ENCODE measurements at regions not wholly inside any gene's neighbourhood (a gene's known extent, or its start where the extent isn't known, plus 50 kb on each side); places are given as distances from the start of the nearest gene placed in this dataset.

DNA sequence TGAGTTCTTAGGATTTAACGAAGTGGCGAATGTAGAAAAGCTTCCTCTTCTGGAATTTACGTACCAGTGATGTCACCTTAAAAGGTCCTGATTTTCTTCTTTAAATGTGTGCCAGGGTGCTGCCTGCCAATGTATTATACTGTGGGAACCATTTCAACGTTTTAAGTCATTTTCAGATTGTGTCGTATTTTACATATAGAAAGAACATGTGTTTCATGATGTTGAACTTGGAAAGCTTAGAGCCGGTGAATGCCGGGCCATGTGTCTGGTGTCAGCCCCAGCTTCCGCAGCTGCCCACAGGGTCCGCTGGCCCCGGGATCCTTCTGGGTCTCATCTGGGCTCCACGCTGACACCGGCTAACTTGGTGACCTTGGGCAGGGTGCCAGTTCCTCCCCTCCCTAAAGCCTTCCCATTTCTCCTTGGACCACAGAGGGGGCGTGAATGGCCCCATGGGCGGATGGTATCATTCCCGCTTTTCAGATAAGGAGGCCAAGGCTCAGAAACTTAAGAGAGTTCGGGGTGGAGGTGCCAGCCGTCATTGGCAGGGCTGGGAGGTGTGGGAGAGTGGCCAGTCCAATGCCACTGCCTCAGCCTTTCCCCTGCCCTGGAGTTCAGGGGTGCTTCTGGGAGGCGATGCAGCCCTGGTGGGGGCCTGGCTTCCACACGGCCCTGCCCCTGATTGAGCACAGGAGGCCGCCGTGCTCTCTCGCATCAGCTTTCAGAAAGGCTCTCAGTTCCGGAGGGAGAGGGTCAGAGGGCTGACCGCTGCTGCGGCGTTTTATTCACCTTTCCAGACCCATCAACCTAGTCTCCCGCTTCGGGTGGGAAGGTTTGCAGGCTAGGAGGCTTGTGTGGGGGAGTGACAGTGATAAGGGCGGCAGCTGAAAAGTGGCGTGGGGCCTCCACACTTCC lies 68.8 kb upstream of the CIBAR2 start:
- no peaks in the 10 kb centered on the region for H3K36me3 ChIP-seq (ENCODE audit: insufficient read depth, low read length)
- no peak overlapping the region for H2AFZ ChIP-seq (ENCODE audit: low read depth, low read length)
- H4K20me1 ChIP-seq (ENCODE audit: insufficient read depth), result no peaks in the 10 kb centered on the region
- no peaks in the 10 kb centered on the region for H3K9me2 ChIP-seq (ENCODE audit: insufficient read depth, low read length)
- no peak overlapping the region for H3K9ac ChIP-seq (ENCODE audit: low read length)
- no peaks in the 10 kb centered on the region for H3K27me3 ChIP-seq (ENCODE audit: insufficient read depth, low read depth, low read length)
- H3K79me2 ChIP-seq (replicated peaks; ENCODE audit: insufficient read depth, low read length), result no peaks in the 10 kb centered on the region
- H3F3A ChIP-seq (ENCODE audit: insufficient read depth, low read length, poor library complexity, severe bottlenecking), result no peaks in the 10 kb centered on the region
- no peak overlapping the region for H3K4me2 ChIP-seq (ENCODE audit: low read length)
- H3K9me3 ChIP-seq (ENCODE audit: low read length), result peaks cover 9% of the 10 kb centered on the region
- TF ChIP-seq RAD21 (conservative IDR thresholded peaks at IDR 0.05) (no peak), EZH2 (IDR thresholded peaks at IDR 0.05; ENCODE audit: borderline replicate concordance, insufficient read depth, low read length, poor library complexity, severe bottlenecking) (no peak), TAF1 (IDR thresholded peaks at IDR 0.05; ENCODE audit: low read depth) (no peak), EP300 (conservative IDR thresholded peaks at IDR 0.05; ENCODE audit: poor library complexity, severe bottlenecking) (no peak), POLR2AphosphoS5 (IDR thresholded peaks at IDR 0.05) (no peak), MXI1 (conservative IDR thresholded peaks at IDR 0.05; ENCODE audit: poor library complexity, severe bottlenecking) (no peak), SMC3 (conservative IDR thresholded peaks at IDR 0.05; ENCODE audit: poor library complexity) (no peak)
- TF ChIP-seq, protein P1, sequence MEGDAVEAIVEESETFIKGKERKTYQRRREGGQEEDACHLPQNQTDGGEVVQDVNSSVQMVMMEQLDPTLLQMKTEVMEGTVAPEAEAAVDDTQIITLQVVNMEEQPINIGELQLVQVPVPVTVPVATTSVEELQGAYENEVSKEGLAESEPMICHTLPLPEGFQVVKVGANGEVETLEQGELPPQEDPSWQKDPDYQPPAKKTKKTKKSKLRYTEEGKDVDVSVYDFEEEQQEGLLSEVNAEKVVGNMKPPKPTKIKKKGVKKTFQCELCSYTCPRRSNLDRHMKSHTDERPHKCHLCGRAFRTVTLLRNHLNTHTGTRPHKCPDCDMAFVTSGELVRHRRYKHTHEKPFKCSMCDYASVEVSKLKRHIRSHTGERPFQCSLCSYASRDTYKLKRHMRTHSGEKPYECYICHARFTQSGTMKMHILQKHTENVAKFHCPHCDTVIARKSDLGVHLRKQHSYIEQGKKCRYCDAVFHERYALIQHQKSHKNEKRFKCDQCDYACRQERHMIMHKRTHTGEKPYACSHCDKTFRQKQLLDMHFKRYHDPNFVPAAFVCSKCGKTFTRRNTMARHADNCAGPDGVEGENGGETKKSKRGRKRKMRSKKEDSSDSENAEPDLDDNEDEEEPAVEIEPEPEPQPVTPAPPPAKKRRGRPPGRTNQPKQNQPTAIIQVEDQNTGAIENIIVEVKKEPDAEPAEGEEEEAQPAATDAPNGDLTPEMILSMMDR (IDR thresholded peaks at IDR 0.05; ENCODE audit: poor library complexity, severe bottlenecking), result no peak
- TF ChIP-seq, protein P2, sequence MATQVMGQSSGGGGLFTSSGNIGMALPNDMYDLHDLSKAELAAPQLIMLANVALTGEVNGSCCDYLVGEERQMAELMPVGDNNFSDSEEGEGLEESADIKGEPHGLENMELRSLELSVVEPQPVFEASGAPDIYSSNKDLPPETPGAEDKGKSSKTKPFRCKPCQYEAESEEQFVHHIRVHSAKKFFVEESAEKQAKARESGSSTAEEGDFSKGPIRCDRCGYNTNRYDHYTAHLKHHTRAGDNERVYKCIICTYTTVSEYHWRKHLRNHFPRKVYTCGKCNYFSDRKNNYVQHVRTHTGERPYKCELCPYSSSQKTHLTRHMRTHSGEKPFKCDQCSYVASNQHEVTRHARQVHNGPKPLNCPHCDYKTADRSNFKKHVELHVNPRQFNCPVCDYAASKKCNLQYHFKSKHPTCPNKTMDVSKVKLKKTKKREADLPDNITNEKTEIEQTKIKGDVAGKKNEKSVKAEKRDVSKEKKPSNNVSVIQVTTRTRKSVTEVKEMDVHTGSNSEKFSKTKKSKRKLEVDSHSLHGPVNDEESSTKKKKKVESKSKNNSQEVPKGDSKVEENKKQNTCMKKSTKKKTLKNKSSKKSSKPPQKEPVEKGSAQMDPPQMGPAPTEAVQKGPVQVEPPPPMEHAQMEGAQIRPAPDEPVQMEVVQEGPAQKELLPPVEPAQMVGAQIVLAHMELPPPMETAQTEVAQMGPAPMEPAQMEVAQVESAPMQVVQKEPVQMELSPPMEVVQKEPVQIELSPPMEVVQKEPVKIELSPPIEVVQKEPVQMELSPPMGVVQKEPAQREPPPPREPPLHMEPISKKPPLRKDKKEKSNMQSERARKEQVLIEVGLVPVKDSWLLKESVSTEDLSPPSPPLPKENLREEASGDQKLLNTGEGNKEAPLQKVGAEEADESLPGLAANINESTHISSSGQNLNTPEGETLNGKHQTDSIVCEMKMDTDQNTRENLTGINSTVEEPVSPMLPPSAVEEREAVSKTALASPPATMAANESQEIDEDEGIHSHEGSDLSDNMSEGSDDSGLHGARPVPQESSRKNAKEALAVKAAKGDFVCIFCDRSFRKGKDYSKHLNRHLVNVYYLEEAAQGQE (IDR thresholded peaks at IDR 0.05; ENCODE audit: borderline replicate concordance), result no peak
- H3K27ac ChIP-seq (ENCODE audit: low read length), result no peak overlapping the region
- no peak overlapping the region for H3K4me3 ChIP-seq (ENCODE audit: low read length)

DNA sequence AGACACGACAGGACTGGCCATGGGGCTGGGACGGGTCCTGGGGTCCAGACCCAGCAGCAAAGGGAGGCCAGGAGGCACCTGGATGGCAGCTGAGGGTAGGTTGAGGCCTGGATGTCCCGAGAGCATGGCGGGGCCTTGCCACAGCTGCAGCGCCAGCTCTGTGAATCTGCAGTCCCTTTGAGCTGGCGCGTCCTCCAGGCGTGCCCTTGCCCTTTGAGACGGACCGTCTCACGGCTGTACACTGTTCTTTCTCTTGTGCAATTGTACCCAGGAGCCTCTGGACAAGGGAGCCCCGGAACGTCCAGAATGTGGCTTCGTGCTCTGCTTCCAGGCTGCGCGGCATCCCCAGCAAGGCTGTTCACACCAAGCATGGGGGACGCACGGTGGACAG lies 69.5 kb upstream of the CIBAR2 start:
- H3K27me3 ChIP-seq (ENCODE audit: insufficient read depth, low read depth, low read length), result no peaks in the 10 kb centered on the region
- H3F3A ChIP-seq (ENCODE audit: insufficient read depth, low read length, poor library complexity, severe bottlenecking), result no peaks in the 10 kb centered on the region
- H3K4me2 ChIP-seq (ENCODE audit: low read length), result no peak overlapping the region
- no peaks in the 10 kb centered on the region for H3K36me3 ChIP-seq (ENCODE audit: insufficient read depth, low read length)
- no peaks in the 10 kb centered on the region for H4K20me1 ChIP-seq (ENCODE audit: insufficient read depth)
- no peak overlapping the region for H3K4me3 ChIP-seq (ENCODE audit: low read length)
- peaks cover 9% of the 10 kb centered on the region for H3K9me3 ChIP-seq (ENCODE audit: low read length)
- H3K79me2 ChIP-seq (replicated peaks; ENCODE audit: insufficient read depth, low read length), result no peaks in the 10 kb centered on the region
- H3K27ac ChIP-seq (ENCODE audit: low read length), result no peak overlapping the region
- H2AFZ ChIP-seq (ENCODE audit: low read depth, low read length), result no peak overlapping the region
- H3K9ac ChIP-seq (ENCODE audit: low read length), result no peak overlapping the region
- TF ChIP-seq POLR2AphosphoS5 (IDR thresholded peaks at IDR 0.05) (no peak), TAF1 (IDR thresholded peaks at IDR 0.05; ENCODE audit: low read depth) (no peak), EZH2 (IDR thresholded peaks at IDR 0.05; ENCODE audit: borderline replicate concordance, insufficient read depth, low read length, poor library complexity, severe bottlenecking) (no peak), SMC3 (conservative IDR thresholded peaks at IDR 0.05; ENCODE audit: poor library complexity) (no peak), RAD21 (conservative IDR thresholded peaks at IDR 0.05) (no peak), MXI1 (conservative IDR thresholded peaks at IDR 0.05; ENCODE audit: poor library complexity, severe bottlenecking) (no peak), EP300 (conservative IDR thresholded peaks at IDR 0.05; ENCODE audit: poor library complexity, severe bottlenecking) (no peak)
- TF ChIP-seq, protein P1 (IDR thresholded peaks at IDR 0.05; ENCODE audit: poor library complexity, severe bottlenecking), result no peak
- TF ChIP-seq, protein P2 (IDR thresholded peaks at IDR 0.05; ENCODE audit: borderline replicate concordance), result no peak
- no peaks in the 10 kb centered on the region for H3K9me2 ChIP-seq (ENCODE audit: insufficient read depth, low read length)
